ENCODE measurements at regions not wholly inside any gene's neighbourhood (a gene's known extent, or its start where the extent isn't known, plus 50 kb on each side); places are given as distances from the start of the nearest gene placed in this dataset.
"Not testable (repeated sequence)": the region's sequence is repeated elsewhere in the genome, so short reads cannot be mapped to it uniquely, and the experiment has no call there.

GRCh38 chr12:131312793-131313545, 359.3 kb downstream of the ADGRD1 start:
- DNase-seq (ENCODE audit: low read depth in 2 of 2) = no peak

- DNase-seq (ENCODE audit: low read depth in 2 of 2) = no peak
Observed at GRCh38 chr12:131313635-131314034, 359.9 kb downstream of the ADGRD1 start.

- no peak for DNase-seq (ENCODE audit: low read depth in 2 of 2)
Observed at GRCh38 chr12:131314524-131315090, 360.9 kb downstream of the ADGRD1 start.

GRCh38 chr12:131315601-131316000, 361.9 kb downstream of the ADGRD1 start:
- no peak for DNase-seq (ENCODE audit: low read depth in 2 of 2)

GRCh38 chr12:131316388-131316787, 362.7 kb downstream of the ADGRD1 start:
- no peak for DNase-seq (ENCODE audit: low read depth in 2 of 2)

- DNase-seq (ENCODE audit: low read depth in 2 of 2) = no peak
Observed at GRCh38 chr12:131318045-131318685, 364.5 kb downstream of the ADGRD1 start.

GRCh38 chr12:131321988-131322387, 368.3 kb downstream of the ADGRD1 start:
- no peak for DNase-seq (ENCODE audit: low read depth in 2 of 2)

GRCh38 chr12:131322460-131322859, 368.8 kb downstream of the ADGRD1 start:
- not testable (repeated sequence) for DNase-seq (ENCODE audit: low read depth in 2 of 2)

GRCh38 chr12:131323879-131324278, 370.2 kb downstream of the ADGRD1 start:
- DNase-seq (ENCODE audit: low read depth in 2 of 2) = no peak

GRCh38 chr12:131327521-131328488, 374.1 kb downstream of the ADGRD1 start:
- DNase-seq (ENCODE audit: low read depth in 2 of 2) = no peak

GRCh38 chr12:131328861-131329845, 375.4 kb downstream of the ADGRD1 start:
- not testable (repeated sequence) for DNase-seq (ENCODE audit: low read depth in 2 of 2)

- no peak for DNase-seq (ENCODE audit: low read depth in 2 of 2)
Observed at GRCh38 chr12:131330106-131330815, 376.6 kb downstream of the ADGRD1 start.

- DNase-seq (ENCODE audit: low read depth in 2 of 2) = no peak
Observed at GRCh38 chr12:131331148-131331750, 377.5 kb downstream of the ADGRD1 start.

GRCh38 chr12:131332224-131332623, 378.5 kb downstream of the ADGRD1 start:
- no peak for DNase-seq (ENCODE audit: low read depth in 2 of 2)

GRCh38 chr12:131333136-131333535, 377.8 kb upstream of the SFSWAP start:
- no peak for DNase-seq (ENCODE audit: low read depth in 2 of 2)

- DNase-seq (ENCODE audit: low read depth in 2 of 2) = no peak
Observed at GRCh38 chr12:131333621-131334440, 377.1 kb upstream of the SFSWAP start.

- DNase-seq (ENCODE audit: low read depth in 2 of 2) = no peak
Observed at GRCh38 chr12:131334835-131335234, 376.1 kb upstream of the SFSWAP start.

- no peak for DNase-seq (ENCODE audit: low read depth in 2 of 2)
Observed at GRCh38 chr12:131335456-131335855, 375.4 kb upstream of the SFSWAP start.

GRCh38 chr12:131337861-131338260, 373.0 kb upstream of the SFSWAP start:
- DNase-seq (ENCODE audit: low read depth in 2 of 2) = not testable (repeated sequence)

Measured in stimulated activated CD4-positive, alpha-beta T cell treated with anti-CD3 and anti-CD28 coated beads, Interleukin-12 subunit alpha, Interleukin-12 subunit beta, amount 100 ng/mL, for 24 hours (primary cell).